HG02678 (cell line): ENCODE measurements at regions not wholly inside any gene's neighbourhood (a gene's known extent, or its start where the extent isn't known, plus 50 kb on each side); places are given as distances from the start of the nearest gene placed in this dataset.
"Not testable (repeated sequence)": the region's sequence is repeated elsewhere in the genome, so short reads cannot be mapped to it uniquely, and the experiment has no call there.

Source experiments
- ATAC-seq: cut with Tn5 transposase; IDR thresholded peaks from one replicate; pipeline ENCODE4 v1.9.1; 2021; ENCODE audit warnings: mild to moderate bottlenecking, moderate library complexity; ENCODE audit not compliant: unreplicated experiment

- no peak for ATAC-seq
Measured at GRCh38 chr9:129459547-129460322, 161.2 kb downstream of the C9orf50 start.

GRCh38 chr9:129458663-129459546 lies 162.0 kb downstream of the C9orf50 start:
- ATAC-seq = no peak

GRCh38 chr9:129458155-129458661 lies 162.7 kb downstream of the C9orf50 start:
- peak; percentile 36 for ATAC-seq

- no peak for ATAC-seq
Measured at GRCh38 chr9:129457325-129457779, 163.5 kb downstream of the C9orf50 start.

GRCh38 chr9:129456549-129457324 lies 164.2 kb downstream of the C9orf50 start:
- no peak for ATAC-seq

- ATAC-seq = no peak
Measured at GRCh38 chr9:129455151-129455995, 165.5 kb downstream of the C9orf50 start.

- no peak for ATAC-seq
Measured at GRCh38 chr9:129454467-129455067, 166.3 kb downstream of the C9orf50 start.

GRCh38 chr9:129453734-129454133 lies 167.2 kb downstream of the C9orf50 start:
- ATAC-seq = no peak

GRCh38 chr9:129451669-129452068 lies 169.2 kb downstream of the C9orf50 start:
- no peak for ATAC-seq

- ATAC-seq = no peak
Measured at GRCh38 chr9:129451089-129451656, 169.7 kb downstream of the C9orf50 start.

- ATAC-seq = no peak
Measured at GRCh38 chr9:129449066-129449465, 171.8 kb downstream of the C9orf50 start.

GRCh38 chr9:129446828-129447550 lies 173.9 kb downstream of the C9orf50 start:
- ATAC-seq = no peak

GRCh38 chr9:129445794-129446306 lies 175.1 kb downstream of the C9orf50 start:
- ATAC-seq = no peak

- not testable (repeated sequence) for ATAC-seq
Measured at GRCh38 chr9:129443515-129444164, 177.3 kb downstream of the C9orf50 start.

GRCh38 chr9:129442803-129443511 lies 177.9 kb downstream of the C9orf50 start:
- no peak for ATAC-seq

GRCh38 chr9:129441852-129442251 lies 179.0 kb downstream of the C9orf50 start:
- no peak for ATAC-seq
